GM23338 (cell line): ENCODE measurements at regions not wholly inside any gene's neighbourhood (a gene's known extent, or its start where the extent isn't known, plus 50 kb on each side); places are given as distances from the start of the nearest gene placed in this dataset.

Source experiments
- CREB1 ChIP-seq: fragments of 250-450 bp; sonication (Bioruptor Pico); IDR thresholded peaks from 2 replicates; pipeline ENCODE4 v1.5.0; 2020; ENCODE audit warnings: low read depth, mild to moderate bottlenecking, moderate library complexity
- CTCF ChIP-seq, 2 experiments: fragments of 200-600 bp in 1 of 2; sonication (generic) in 1 of 2; conservative IDR thresholded peaks; 2 replicates each; pipeline versions ENCODE4 v1.5.1 to v1.6.1; 2016 to 2017; ENCODE audit warnings: antibody characterized with exemption in 2 of 2, low read depth in 2 of 2, mild to moderate bottlenecking in 2 of 2, moderate library complexity in 1 of 2
- EZH2 ChIP-seq: fragments of 200-600 bp; sonication (generic); IDR thresholded peaks from one replicate; pipeline ENCODE4 v1.8.0; 2017; ENCODE audit warnings: antibody characterized with exemption, mild to moderate bottlenecking, low read depth; ENCODE audit not compliant: unreplicated experiment
- EZH2phosphoT487 ChIP-seq: fragments of 200-600 bp; sonication (generic); IDR thresholded peaks from one replicate; pipeline ENCODE4 v1.8.1; 2018; ENCODE audit warnings: antibody characterized with exemption; ENCODE audit not compliant: unreplicated experiment
- JUNB ChIP-seq: IDR thresholded peaks from one replicate; pipeline ENCODE4 v1.6.1; 2016; ENCODE audit warnings: antibody characterized with exemption; ENCODE audit not compliant: unreplicated experiment
- POLR2AphosphoS5 ChIP-seq: IDR thresholded peaks from 2 replicates; pipeline ENCODE4 v1.6.1; 2016; ENCODE audit warnings: antibody characterized with exemption, low read depth
- REST ChIP-seq: IDR thresholded peaks from one replicate; pipeline ENCODE4 v1.6.1; 2018; ENCODE audit warnings: antibody characterized with exemption; ENCODE audit not compliant: unreplicated experiment
- STAT1 ChIP-seq: IDR thresholded peaks from one replicate; pipeline ENCODE4 v1.6.1; 2016; ENCODE audit warnings: antibody characterized with exemption; ENCODE audit not compliant: unreplicated experiment
- ZNF114 ChIP-seq: fragments of 250-450 bp; sonication (Bioruptor Pico); IDR thresholded peaks from 2 replicates; pipeline ENCODE4 v1.5.0; 2020; ENCODE audit warnings: mild to moderate bottlenecking, moderate library complexity
- ZNF331 ChIP-seq: fragments of 250-450 bp; sonication (Bioruptor Pico); IDR thresholded peaks from 2 replicates; pipeline ENCODE4 v1.5.0; 2020; ENCODE audit warnings: low read depth, mild to moderate bottlenecking, moderate library complexity

GRCh38 chr13:47337781-47338507, 441.1 kb upstream of the HTR2A start:
- TF ChIP-seq EZH2 (no peak), CTCF (conservative IDR thresholded peaks at IDR 0.05; ENCODE audit: low read depth in 2 of 2) (peak in 1 of 2 experiments; percentile 58; a peak in 2 of 4 replicates), EZH2phosphoT487 (no peak), POLR2AphosphoS5 (no peak), STAT1 (no peak), REST (no peak), JUNB (no peak), CREB1 (CRISPR knock-in tag) (no peak), ZNF114 (CRISPR knock-in tag) (no peak), ZNF331 (CRISPR knock-in tag) (no peak)
